A673 (cell line): ENCODE measurements at regions not wholly inside any gene's neighbourhood (a gene's known extent, or its start where the extent isn't known, plus 50 kb on each side); places are given as distances from the start of the nearest gene placed in this dataset.

Experiments
- BruUV-seq: library from RNA; stranded (reverse); fragments of 400-500 nt; replicated peaks from 2 replicates; lab custom pipeline; 2021; lab: Mats Ljungman, UMichigan
- CTCF ChIA-PET: fragments of 300-600 bp; sonication (Branson Sonifier 250); formaldehyde crosslinking; loops from one replicate; lab custom pipeline; 2022; ENCODE audit warnings: antibody characterized with exemption; lab: Charles Lee
- POLR2A ChIA-PET: fragments of 300-600 bp; sonication (Branson Sonifier 250); formaldehyde crosslinking; loops from one replicate; lab custom pipeline; 2022; ENCODE audit warnings: antibody characterized with exemption; ENCODE audit not compliant: low non-redundant PET; lab: Charles Lee
- DNase-seq: peaks from one replicate; pipeline ENCODE4 v3.0.0-alpha.2; 2015; ENCODE audit warnings: low spot score
- H3K27ac ChIP-seq: fragments of 200-600 bp; sonication (generic); 2 replicates; pipeline ENCODE4 v1.5.1; 2016; ENCODE audit warnings: mixed run types, low read depth, mild to moderate bottlenecking, mixed read lengths, antibody characterized with exemption, low read length; ENCODE audit not compliant: poor library complexity, severe bottlenecking
- H3K27me3 ChIP-seq: fragments of 200-600 bp; sonication (generic); replicated peaks from 2 replicates; pipeline ENCODE4 v1.6.1; 2017; ENCODE audit warnings: mixed run types, low read depth, mild to moderate bottlenecking, mixed read lengths, antibody characterized with exemption, low read length; ENCODE audit not compliant: insufficient read depth, poor library complexity
- H3K36me3 ChIP-seq: fragments of 200-600 bp; sonication (generic); 2 replicates; pipeline ENCODE4 v1.6.1; 2016; ENCODE audit warnings: mixed run types, mild to moderate bottlenecking, mixed read lengths, antibody characterized with exemption, low read length; ENCODE audit not compliant: insufficient read depth, poor library complexity, severe bottlenecking
- H3K4me1 ChIP-seq: fragments of 200-600 bp; sonication (generic); 2 replicates; pipeline ENCODE4 v1.6.1; 2017; ENCODE audit warnings: mixed run types, mild to moderate bottlenecking, mixed read lengths, antibody characterized with exemption, low read length; ENCODE audit not compliant: insufficient read depth, poor library complexity, severe bottlenecking
- H3K4me3 ChIP-seq: fragments of 200-600 bp; sonication (generic); 2 replicates; pipeline ENCODE4 v1.5.1; 2016; ENCODE audit warnings: low read depth, mixed run types, mild to moderate bottlenecking, mixed read lengths, low read length; ENCODE audit not compliant: poor library complexity, severe bottlenecking
- H3K9me3 ChIP-seq: fragments of 200-600 bp; sonication (generic); 2 replicates; pipeline ENCODE4 v1.6.1; 2016; ENCODE audit warnings: mixed run types, low read depth, mild to moderate bottlenecking, mixed read lengths, antibody characterized with exemption, low read length; ENCODE audit not compliant: poor library complexity, severe bottlenecking
- CTCF ChIP-seq: fragments of 300-800, 200-600 bp; sonication (generic); conservative IDR thresholded peaks from 2 replicates; pipeline ENCODE4 v1.5.1; 2017; ENCODE audit warnings: low read depth, mild to moderate bottlenecking, antibody characterized with exemption, low read length, moderate library complexity, mixed read lengths
- EZH2 ChIP-seq: fragments of 200-600 bp; sonication (generic); IDR thresholded peaks from 2 replicates; pipeline ENCODE4 v1.6.1; 2017; ENCODE audit warnings: borderline replicate concordance, low read depth, mild to moderate bottlenecking, mixed read lengths, antibody characterized with exemption, low read length; ENCODE audit not compliant: poor library complexity, severe bottlenecking
- intact Hi-C: fragments of 100-400 bp; cut with micrococcal nuclease; formaldehyde crosslinking; loops from one replicate; pipeline ENCODE4 v1.10.0; 2022; ENCODE audit not compliant: unreplicated experiment

GRCh38 chr1:29767769-29768425 is 531.6 kb downstream of the PTPRU start:
- Histone ChIP-seq H3K4me1 (no peaks in the 10 kb centered on the region), H3K9me3 (no peaks in the 10 kb centered on the region), H3K27me3 (peaks cover 63% of the 10 kb centered on the region), H3K27ac (no peak overlapping the region), H3K36me3 (no peaks in the 10 kb centered on the region), H3K4me3 (no peak overlapping the region)
- no TSS peak for BruUV-seq
- ChIA-PET CTCF (no interaction called here), POLR2A (no interaction called here)
- intact Hi-C loops, result no loop called here
- DNase-seq, result no peak
- no peak for TF ChIP-seq EZH2
- TF ChIP-seq CTCF, result no peak

- Histone ChIP-seq H3K4me1 (no peaks in the 10 kb centered on the region), H3K27ac (no peak overlapping the region), H3K9me3 (no peaks in the 10 kb centered on the region), H3K36me3 (no peaks in the 10 kb centered on the region), H3K4me3 (no peak overlapping the region), H3K27me3 (peaks cover 63% of the 10 kb centered on the region)
- ChIA-PET CTCF (no interaction called here), POLR2A (no interaction called here)
- no TSS peak for BruUV-seq
- intact Hi-C loops, result no loop called here
- no peak for TF ChIP-seq EZH2
- no peak for TF ChIP-seq CTCF
- DNase-seq, result no peak
These were observed 530.9 kb downstream of the PTPRU start for GRCh38 chr1:29767088-29767685.

GRCh38 chr1:29762635-29763034 is 526.3 kb downstream of the PTPRU start:
- TF ChIP-seq EZH2 (no peak), CTCF (no peak)
- intact Hi-C loops, result no loop called here

More at GRCh38 chr1:29762635-29763034, 526.3 kb downstream of the PTPRU start:
- H3K27ac ChIP-seq, result no peak overlapping the region
- no TSS peak for BruUV-seq
- H3K4me3 ChIP-seq, result no peak overlapping the region
- peaks cover 40% of the 10 kb centered on the region for H3K27me3 ChIP-seq
- ChIA-PET POLR2A (no interaction called here), CTCF (no interaction called here)
- H3K36me3 ChIP-seq, result no peaks in the 10 kb centered on the region
- no peaks in the 10 kb centered on the region for H3K9me3 ChIP-seq
- no peaks in the 10 kb centered on the region for H3K4me1 ChIP-seq
- DNase-seq, result no peak
